MV-4-11 (cell line): ENCODE measurements at regions not wholly inside any gene's neighbourhood (a gene's known extent, or its start where the extent isn't known, plus 50 kb on each side); places are given as distances from the start of the nearest gene placed in this dataset.
A peak's percentile ranks its signal among the peaks of the same experiment; 100 is the strongest.
"Not testable (repeated sequence)": the region's sequence is repeated elsewhere in the genome, so short reads cannot be mapped to it uniquely, and the experiment has no call there.

ENCODE experiments used
- DNase-seq: peaks from one replicate; lab custom pipeline; 2025; lab: John Stamatoyannopoulos, UW

DNA sequence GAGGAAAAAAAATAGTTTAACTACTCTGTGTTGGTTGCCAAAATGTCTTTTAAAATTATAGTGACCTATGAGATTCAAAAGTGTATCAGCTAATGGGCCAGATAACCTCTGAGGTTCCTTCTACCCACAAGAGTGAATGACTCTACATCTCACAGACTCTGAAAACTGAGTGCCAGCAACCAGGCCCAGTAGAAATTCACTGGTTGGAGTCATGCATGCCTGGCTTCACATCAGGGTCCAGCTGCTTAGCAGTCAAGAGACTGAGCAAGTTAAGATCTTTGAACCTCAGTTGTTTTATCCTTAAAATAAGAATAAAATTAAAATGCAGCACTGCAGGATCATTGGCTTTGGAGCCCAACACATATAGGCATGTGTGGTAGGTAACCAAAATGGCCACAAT lies 342.6 kb upstream of the NFIA start:
- DNase-seq: no peak

DNA sequence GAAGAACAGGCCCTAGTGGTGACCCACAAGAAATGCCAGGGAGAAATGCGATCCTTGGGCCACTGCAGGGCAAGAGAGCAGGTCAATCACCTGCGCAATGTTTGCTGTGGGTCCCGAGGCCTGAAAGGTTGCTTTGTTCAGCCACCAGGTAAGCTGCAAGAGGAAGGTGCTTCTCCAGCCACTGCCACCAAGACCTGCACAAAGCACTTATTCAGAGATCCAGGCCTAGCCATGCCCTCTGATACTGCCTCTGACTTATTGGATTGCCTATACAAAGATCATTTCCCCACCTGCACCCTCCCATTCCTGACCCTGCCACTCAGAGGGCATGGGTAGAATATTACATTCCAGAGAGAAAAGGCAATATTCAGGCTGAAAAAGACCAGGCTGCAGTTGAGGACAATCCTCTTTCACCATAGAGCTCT lies 349.4 kb upstream of the NFIA start:
- no peak for DNase-seq

DNA sequence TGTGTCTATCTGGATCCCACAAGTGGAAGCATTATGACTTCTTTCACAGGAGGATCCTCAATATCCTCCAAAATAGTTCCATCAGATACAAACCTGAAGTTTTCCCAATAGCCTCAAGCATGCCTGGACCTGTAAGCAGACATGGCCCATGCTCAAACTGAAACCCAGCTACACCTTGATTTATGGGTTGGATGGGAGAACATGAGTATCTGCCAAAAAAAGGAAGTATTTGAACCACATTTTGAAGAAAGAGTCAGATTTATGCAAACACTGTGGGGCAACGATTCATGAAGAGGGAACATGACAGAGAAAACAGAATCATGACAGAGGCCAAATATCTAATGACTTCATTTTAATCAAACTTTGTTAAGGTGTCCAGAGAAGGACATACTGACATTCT lies 351.0 kb upstream of the NFIA start:
- DNase-seq: peak; percentile 45

GRCh38 chr1:60727552-60727951 lies 354.8 kb upstream of the NFIA start:
- no peak for DNase-seq

- no peak for DNase-seq
Observed at GRCh38 chr1:60716472-60716871, 365.9 kb upstream of the NFIA start.

DNA sequence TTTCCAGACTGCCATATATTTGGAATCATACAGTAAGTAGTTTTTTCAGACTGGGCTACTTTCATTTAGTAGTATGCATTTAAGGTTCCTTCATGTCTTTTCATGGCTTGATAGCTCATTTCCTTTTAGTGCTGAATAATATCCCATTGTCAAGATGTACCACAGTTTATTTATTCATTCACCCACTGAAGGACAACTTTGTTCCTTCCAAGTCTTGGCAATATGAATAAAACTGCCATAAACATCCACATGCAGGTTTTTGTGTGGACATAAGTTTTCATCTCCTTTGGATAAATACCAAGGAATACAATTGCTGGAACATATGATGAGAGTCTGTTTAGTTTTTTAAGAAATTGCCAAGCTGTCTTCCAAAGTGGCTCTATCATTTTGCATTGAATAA lies 366.4 kb upstream of the NFIA start:
- DNase-seq: no peak

- DNase-seq: no peak
Observed at GRCh38 chr1:60709426-60709825, 372.9 kb upstream of the NFIA start.

GRCh38 chr1:60705026-60705425 lies 377.3 kb upstream of the NFIA start:
- DNase-seq: no peak

GRCh38 chr1:60703155-60703554 lies 379.2 kb upstream of the NFIA start:
- no peak for DNase-seq

- DNase-seq: no peak
Observed at GRCh38 chr1:60699325-60699724, 383.0 kb upstream of the NFIA start.

DNA sequence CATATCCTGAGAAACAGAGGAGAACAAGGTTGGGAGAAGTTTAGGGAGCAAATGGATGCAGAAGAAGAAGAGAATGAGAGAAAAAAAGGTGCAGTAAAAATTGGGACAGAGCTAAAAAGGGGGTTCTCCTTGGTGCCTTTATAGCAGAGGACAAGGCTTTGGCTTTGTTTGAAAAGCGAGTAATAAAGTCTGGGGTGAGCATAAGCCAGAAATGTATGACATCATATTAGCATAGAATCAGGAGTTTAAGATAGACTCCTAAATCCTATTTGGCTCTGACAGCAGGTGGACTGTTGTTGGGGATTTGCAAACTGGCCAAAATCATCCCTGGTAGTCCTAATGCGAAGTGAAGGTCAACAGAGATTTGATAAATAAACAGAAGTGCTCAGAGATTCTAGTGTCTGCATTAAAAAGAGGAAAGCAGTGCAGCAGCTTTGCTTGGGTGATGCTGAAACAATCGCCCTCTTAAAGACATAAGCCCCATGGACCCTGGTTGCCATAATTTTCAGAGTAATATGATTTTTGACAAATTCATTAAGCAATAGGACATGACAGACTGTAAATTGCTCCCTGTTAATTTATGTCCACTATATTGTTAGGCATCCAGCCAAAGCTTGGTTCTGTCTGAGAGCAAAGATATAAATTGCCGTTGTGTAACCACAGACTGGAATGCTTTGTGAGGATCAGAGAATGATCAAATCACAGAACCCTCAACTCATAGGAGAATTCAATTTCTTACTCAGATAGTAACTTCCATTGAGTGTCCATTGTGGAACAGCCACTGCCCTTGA lies 385.0 kb upstream of the NFIA start:
- no peak for DNase-seq

GRCh38 chr1:60696512-60696911 lies 385.8 kb upstream of the NFIA start:
- DNase-seq: no peak

GRCh38 chr1:60695716-60696171 lies 386.6 kb upstream of the NFIA start:
- no peak for DNase-seq

DNA sequence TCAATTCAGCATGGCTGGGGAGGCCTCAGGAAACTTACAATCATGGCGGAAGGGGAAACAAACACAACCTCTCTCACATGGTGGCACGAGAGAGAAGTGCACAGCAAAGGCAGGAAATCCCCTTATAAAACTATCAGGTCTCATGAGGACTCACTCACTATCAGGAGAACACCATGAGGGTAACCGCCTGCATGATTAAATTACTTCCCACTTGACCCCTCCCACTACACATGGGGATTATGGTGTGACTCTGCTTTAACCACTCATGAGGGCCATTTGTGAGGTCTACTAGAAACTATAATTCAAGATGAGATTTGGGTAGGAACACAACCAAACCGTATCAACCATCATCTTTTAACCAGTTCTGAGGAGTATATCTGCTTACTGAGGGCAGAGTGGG lies 387.4 kb upstream of the NFIA start:
- no peak for DNase-seq

GRCh38 chr1:60692031-60692430 lies 390.3 kb upstream of the NFIA start:
- DNase-seq: no peak

DNA sequence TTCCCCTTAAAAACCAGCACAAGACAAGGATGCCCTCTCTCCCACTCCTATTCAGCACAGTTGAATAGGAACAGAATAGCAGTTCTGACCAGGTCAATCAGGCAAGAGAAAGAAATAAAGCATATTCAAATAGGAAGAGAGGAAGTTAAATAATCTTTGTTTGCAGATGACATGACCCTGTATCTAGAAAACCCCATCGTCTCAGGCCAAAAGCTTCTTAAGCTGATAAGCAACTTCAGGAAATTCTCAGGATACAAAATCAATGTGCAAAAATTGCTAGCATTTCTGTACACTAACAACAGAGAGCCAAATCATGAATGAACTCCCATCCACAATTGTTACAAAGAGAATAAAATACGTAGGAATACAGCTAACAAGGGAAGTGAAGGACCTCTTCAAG lies 394.1 kb upstream of the NFIA start:
- not testable (repeated sequence) for DNase-seq

GRCh38 chr1:60681095-60681860 lies 401.1 kb upstream of the NFIA start:
- DNase-seq: no peak

DNA sequence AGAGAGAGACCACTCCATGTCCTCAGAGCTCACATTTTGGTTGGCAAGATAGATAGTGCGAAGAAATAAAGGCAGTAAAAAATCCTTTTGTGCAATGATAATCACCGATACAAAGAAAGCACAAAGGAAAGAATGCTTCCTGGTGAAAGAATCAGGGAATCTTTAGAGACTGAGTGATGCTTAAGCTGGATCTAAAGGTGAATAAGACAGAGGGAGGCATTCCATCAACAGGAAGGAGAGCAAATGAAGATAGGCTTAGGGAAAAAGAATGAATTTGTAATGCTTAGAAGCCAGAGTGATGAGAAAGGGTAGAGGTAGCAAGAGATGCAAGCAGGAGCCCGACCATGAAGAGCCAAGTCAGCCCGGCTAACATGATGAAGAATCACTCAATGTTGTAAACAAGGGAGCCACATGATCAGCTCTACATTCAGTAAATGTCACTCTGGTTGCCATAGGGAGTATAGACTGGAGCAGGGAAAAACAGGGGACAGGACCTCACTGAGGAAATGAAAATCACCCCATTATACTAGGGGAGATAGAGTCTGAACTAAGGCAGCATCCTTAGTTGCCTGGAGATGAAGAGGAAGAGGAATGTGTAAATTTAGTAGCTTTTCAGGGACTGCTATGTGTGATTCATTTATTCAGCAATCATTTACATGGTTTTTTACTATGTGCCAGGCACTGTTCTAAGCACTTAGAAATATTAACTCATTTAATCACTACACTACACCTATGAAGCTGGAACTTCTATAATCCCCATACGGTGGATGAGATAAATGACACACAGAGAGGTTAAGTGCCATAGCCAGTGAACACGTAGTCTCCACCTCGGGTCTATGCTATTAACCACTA lies 402.6 kb upstream of the NFIA start:
- DNase-seq: no peak

- DNase-seq: no peak
Observed at GRCh38 chr1:60678802-60679201, 403.6 kb upstream of the NFIA start.

- no peak for DNase-seq
Observed at GRCh38 chr1:60678391-60678790, 404.0 kb upstream of the NFIA start.

DNA sequence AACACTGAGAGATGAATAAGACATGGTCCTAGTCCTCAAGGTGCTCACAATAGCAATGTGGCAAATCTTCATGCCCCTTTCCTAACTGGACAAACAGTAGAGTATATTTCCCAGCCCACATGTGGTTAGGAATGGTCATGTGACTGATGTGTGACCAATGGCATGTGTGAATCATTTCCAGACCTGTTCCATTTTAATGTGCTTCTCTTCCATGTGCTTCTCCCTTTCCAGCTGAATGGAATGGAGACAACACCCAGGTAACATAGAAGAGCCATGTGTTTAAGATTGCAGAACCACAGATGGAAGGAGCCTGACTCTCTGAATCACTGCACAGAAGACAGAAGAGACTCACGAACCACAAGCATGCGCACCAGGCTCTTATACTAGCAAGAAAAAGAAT lies 409.9 kb upstream of the NFIA start:
- no peak for DNase-seq

GRCh38 chr1:60670302-60670701 lies 412.1 kb upstream of the NFIA start:
- no peak for DNase-seq

GRCh38 chr1:60668585-60668984 lies 413.8 kb upstream of the NFIA start:
- no peak for DNase-seq
